Activated naive CD8-positive, alpha-beta T cell (primary cell): ENCODE measurements at regions not wholly inside any gene's neighbourhood (a gene's known extent, or its start where the extent isn't known, plus 50 kb on each side); places are given as distances from the start of the nearest gene placed in this dataset.

ENCODE experiments used
- H3K27ac Mint-ChIP-seq: one replicate; pipeline ENCODE4 v1.8.0; 2021; ENCODE audit warnings: mixed read lengths
- H3K27me3 Mint-ChIP-seq: one replicate; pipeline ENCODE4 v1.8.0; 2021; ENCODE audit warnings: mixed read lengths
- H3K36me3 Mint-ChIP-seq: one replicate; pipeline ENCODE4 v1.8.0; 2021; ENCODE audit warnings: mixed read lengths
- H3K4me1 Mint-ChIP-seq: one replicate; pipeline ENCODE4 v1.8.0; 2021; ENCODE audit warnings: low read depth, mixed read lengths
- H3K4me3 Mint-ChIP-seq: one replicate; pipeline ENCODE4 v1.8.0; 2021; ENCODE audit warnings: mild to moderate bottlenecking, mixed read lengths
- H3K9me3 Mint-ChIP-seq: one replicate; pipeline ENCODE4 v1.8.0; 2021; ENCODE audit warnings: low read depth, mixed read lengths

- Mint-ChIP-seq H3K9me3 (no peaks in the 10 kb centered on the region), H3K27me3 (peaks cover 1% of the 10 kb centered on the region), H3K4me1 (no peaks in the 10 kb centered on the region), H3K27ac (no peak overlapping the region), H3K4me3 (no peak overlapping the region), H3K36me3 (peaks cover 2% of the 10 kb centered on the region)
Measured at GRCh38 chr2:215579809-215580208, 143.9 kb upstream of the FN1 start.

- no peak overlapping the region for H3K4me3 Mint-ChIP-seq
- no peaks in the 10 kb centered on the region for H3K9me3 Mint-ChIP-seq
- no peaks in the 10 kb centered on the region for H3K4me1 Mint-ChIP-seq
- H3K27me3 Mint-ChIP-seq, result peaks cover 1% of the 10 kb centered on the region
- no peak overlapping the region for H3K27ac Mint-ChIP-seq
- peaks cover 2% of the 10 kb centered on the region for H3K36me3 Mint-ChIP-seq
Measured at GRCh38 chr2:215577356-215577755, 141.5 kb upstream of the FN1 start.

- Mint-ChIP-seq H3K4me1 (no peaks in the 10 kb centered on the region), H3K9me3 (no peaks in the 10 kb centered on the region)
Measured at GRCh38 chr2:215576572-215576971, 140.7 kb upstream of the FN1 start.

GRCh38 chr2:215573496-215573895 lies 137.6 kb upstream of the FN1 start:
- H3K27me3 Mint-ChIP-seq, result peaks cover 4% of the 10 kb centered on the region
- peaks cover 2% of the 10 kb centered on the region for H3K36me3 Mint-ChIP-seq
- no peak overlapping the region for H3K27ac Mint-ChIP-seq
- H3K9me3 Mint-ChIP-seq, result no peaks in the 10 kb centered on the region
- H3K4me1 Mint-ChIP-seq, result no peaks in the 10 kb centered on the region
- no peak overlapping the region for H3K4me3 Mint-ChIP-seq

More at GRCh38 chr2:215576572-215576971, 140.7 kb upstream of the FN1 start:
- H3K4me3 Mint-ChIP-seq, result no peak overlapping the region
- H3K27me3 Mint-ChIP-seq, result peaks cover 1% of the 10 kb centered on the region
- H3K27ac Mint-ChIP-seq, result no peak overlapping the region
- H3K36me3 Mint-ChIP-seq, result peaks cover 2% of the 10 kb centered on the region

- peaks cover 4% of the 10 kb centered on the region for H3K27me3 Mint-ChIP-seq
- H3K4me3 Mint-ChIP-seq, result no peak overlapping the region
- no peaks in the 10 kb centered on the region for H3K4me1 Mint-ChIP-seq
- H3K9me3 Mint-ChIP-seq, result no peaks in the 10 kb centered on the region
- H3K27ac Mint-ChIP-seq, result no peak overlapping the region
- H3K36me3 Mint-ChIP-seq, result peaks cover 1% of the 10 kb centered on the region
Measured at GRCh38 chr2:215572341-215572848, 136.5 kb upstream of the FN1 start.

GRCh38 chr2:215571689-215572088 lies 135.8 kb upstream of the FN1 start:
- no peaks in the 10 kb centered on the region for H3K4me1 Mint-ChIP-seq
- no peak overlapping the region for H3K4me3 Mint-ChIP-seq
- H3K36me3 Mint-ChIP-seq, result no peaks in the 10 kb centered on the region
- H3K27me3 Mint-ChIP-seq, result peaks cover 3% of the 10 kb centered on the region
- no peak overlapping the region for H3K27ac Mint-ChIP-seq
- H3K9me3 Mint-ChIP-seq, result no peaks in the 10 kb centered on the region

- H3K4me1 Mint-ChIP-seq, result no peaks in the 10 kb centered on the region
- peaks cover 3% of the 10 kb centered on the region for H3K27me3 Mint-ChIP-seq
- no peaks in the 10 kb centered on the region for H3K36me3 Mint-ChIP-seq
- no peaks in the 10 kb centered on the region for H3K9me3 Mint-ChIP-seq
- H3K27ac Mint-ChIP-seq, result no peak overlapping the region
- H3K4me3 Mint-ChIP-seq, result no peak overlapping the region
Measured at GRCh38 chr2:215567504-215567903, 131.6 kb upstream of the FN1 start.

- H3K27me3 Mint-ChIP-seq, result peaks cover 2% of the 10 kb centered on the region
- H3K4me3 Mint-ChIP-seq, result no peak overlapping the region
- no peak overlapping the region for H3K27ac Mint-ChIP-seq
- H3K36me3 Mint-ChIP-seq, result no peaks in the 10 kb centered on the region
- H3K9me3 Mint-ChIP-seq, result no peaks in the 10 kb centered on the region
- no peaks in the 10 kb centered on the region for H3K4me1 Mint-ChIP-seq
Measured at GRCh38 chr2:215565897-215566296, 130.0 kb upstream of the FN1 start.

- no peaks in the 10 kb centered on the region for H3K9me3 Mint-ChIP-seq
- no peaks in the 10 kb centered on the region for H3K27me3 Mint-ChIP-seq
- H3K4me1 Mint-ChIP-seq, result no peaks in the 10 kb centered on the region
- H3K36me3 Mint-ChIP-seq, result no peaks in the 10 kb centered on the region
- H3K4me3 Mint-ChIP-seq, result no peak overlapping the region
- no peak overlapping the region for H3K27ac Mint-ChIP-seq
Measured at GRCh38 chr2:215557701-215558100, 121.8 kb upstream of the FN1 start.

GRCh38 chr2:215556979-215557378 lies 121.1 kb upstream of the FN1 start:
- no peak overlapping the region for H3K27ac Mint-ChIP-seq
- no peaks in the 10 kb centered on the region for H3K27me3 Mint-ChIP-seq
- H3K4me3 Mint-ChIP-seq, result no peak overlapping the region
- H3K4me1 Mint-ChIP-seq, result no peaks in the 10 kb centered on the region
- no peaks in the 10 kb centered on the region for H3K9me3 Mint-ChIP-seq
- H3K36me3 Mint-ChIP-seq, result no peaks in the 10 kb centered on the region

GRCh38 chr2:215554689-215555498 lies 119.0 kb upstream of the FN1 start:
- no peak overlapping the region for H3K27ac Mint-ChIP-seq
- H3K4me1 Mint-ChIP-seq, result no peaks in the 10 kb centered on the region
- no peak overlapping the region for H3K4me3 Mint-ChIP-seq
- H3K36me3 Mint-ChIP-seq, result no peaks in the 10 kb centered on the region
- no peaks in the 10 kb centered on the region for H3K9me3 Mint-ChIP-seq
- no peaks in the 10 kb centered on the region for H3K27me3 Mint-ChIP-seq

GRCh38 chr2:215553946-215554345 lies 118.1 kb upstream of the FN1 start:
- no peaks in the 10 kb centered on the region for H3K4me1 Mint-ChIP-seq
- H3K4me3 Mint-ChIP-seq, result no peak overlapping the region
- H3K9me3 Mint-ChIP-seq, result no peaks in the 10 kb centered on the region
- H3K27me3 Mint-ChIP-seq, result no peaks in the 10 kb centered on the region
- no peaks in the 10 kb centered on the region for H3K36me3 Mint-ChIP-seq
- H3K27ac Mint-ChIP-seq, result no peak overlapping the region

GRCh38 chr2:215552144-215552580 lies 116.3 kb upstream of the FN1 start:
- H3K27me3 Mint-ChIP-seq, result no peaks in the 10 kb centered on the region
- no peak overlapping the region for H3K27ac Mint-ChIP-seq
- no peaks in the 10 kb centered on the region for H3K9me3 Mint-ChIP-seq
- no peaks in the 10 kb centered on the region for H3K36me3 Mint-ChIP-seq
- no peaks in the 10 kb centered on the region for H3K4me1 Mint-ChIP-seq
- no peak overlapping the region for H3K4me3 Mint-ChIP-seq

- Mint-ChIP-seq H3K36me3 (no peaks in the 10 kb centered on the region), H3K4me1 (no peaks in the 10 kb centered on the region), H3K9me3 (no peaks in the 10 kb centered on the region)
Measured at GRCh38 chr2:215550331-215550730, 114.5 kb upstream of the FN1 start.

GRCh38 chr2:215548714-215549113 lies 112.8 kb upstream of the FN1 start:
- Mint-ChIP-seq H3K4me3 (no peak overlapping the region), H3K9me3 (no peaks in the 10 kb centered on the region), H3K36me3 (no peaks in the 10 kb centered on the region), H3K4me1 (no peaks in the 10 kb centered on the region), H3K27ac (no peak overlapping the region), H3K27me3 (no peaks in the 10 kb centered on the region)

More at GRCh38 chr2:215550331-215550730, 114.5 kb upstream of the FN1 start:
- Mint-ChIP-seq H3K27me3 (no peaks in the 10 kb centered on the region), H3K27ac (no peak overlapping the region), H3K4me3 (no peak overlapping the region)

- Mint-ChIP-seq H3K4me1 (no peaks in the 10 kb centered on the region), H3K27ac (no peak overlapping the region), H3K9me3 (no peaks in the 10 kb centered on the region), H3K27me3 (peaks cover 7% of the 10 kb centered on the region), H3K36me3 (no peaks in the 10 kb centered on the region), H3K4me3 (no peak overlapping the region)
Measured at GRCh38 chr2:215542690-215543089, 106.8 kb upstream of the FN1 start.
